G401 (cell line): ENCODE measurements at regions not wholly inside any gene's neighbourhood (a gene's known extent, or its start where the extent isn't known, plus 50 kb on each side); places are given as distances from the start of the nearest gene placed in this dataset.
"Not testable (repeated sequence)": the region's sequence is repeated elsewhere in the genome, so short reads cannot be mapped to it uniquely, and the experiment has no call there.

Source experiments
- DNase-seq: peaks from one replicate; pipeline ENCODE4 v3.0.0-alpha.2; 2015; ENCODE audit warnings: low spot score
- in situ Hi-C: cut with HindIII; loops from 2 replicates; pipeline ENCODE4 v1.10.0; 2016; ENCODE audit warnings: low sequenced_read_pairs, mixed read lengths

DNA sequence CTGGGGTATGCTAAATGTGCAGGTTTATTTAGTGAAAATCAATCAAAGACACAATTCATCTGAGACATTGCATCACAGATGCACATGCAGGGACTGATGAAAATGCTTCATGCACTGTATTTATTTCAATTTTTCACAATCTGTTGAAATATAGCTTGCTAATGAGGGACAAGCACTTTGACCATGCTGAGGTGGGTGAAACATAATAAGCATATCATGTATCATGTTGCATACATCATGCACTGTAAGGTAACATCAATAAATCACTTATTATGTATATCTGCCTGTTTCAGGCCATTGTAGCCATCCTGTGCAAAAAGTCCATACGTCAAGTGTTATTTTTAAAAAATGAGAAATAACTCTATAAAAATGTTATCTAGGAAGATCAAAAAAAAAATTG is 426.9 kb upstream of the PCDH15 start:
- no peak for DNase-seq
- in situ Hi-C loops: no loop called here

- no peak for DNase-seq
- in situ Hi-C loops: no loop called here
These were observed 423.2 kb upstream of the PCDH15 start for GRCh38 chr10:55224007-55224781.

DNA sequence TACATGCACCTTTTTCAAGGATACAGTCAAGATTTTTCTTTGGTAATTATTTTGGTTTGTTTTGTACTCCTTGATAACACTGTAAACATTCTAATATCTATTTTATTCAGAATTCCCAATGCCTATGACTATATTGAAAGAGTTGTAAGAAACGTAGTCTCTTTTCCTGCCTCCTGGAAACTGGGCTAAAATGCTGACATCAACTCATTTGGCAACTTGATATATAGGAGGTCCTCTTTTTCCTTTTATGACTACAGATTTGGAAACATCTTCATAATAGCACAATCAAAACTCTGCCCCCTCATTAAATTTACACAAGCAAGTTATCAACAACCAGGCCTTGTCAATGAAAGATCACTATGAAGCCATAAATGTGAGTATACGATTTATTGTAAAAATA is 422.3 kb upstream of the PCDH15 start:
- DNase-seq: no peak

DNA sequence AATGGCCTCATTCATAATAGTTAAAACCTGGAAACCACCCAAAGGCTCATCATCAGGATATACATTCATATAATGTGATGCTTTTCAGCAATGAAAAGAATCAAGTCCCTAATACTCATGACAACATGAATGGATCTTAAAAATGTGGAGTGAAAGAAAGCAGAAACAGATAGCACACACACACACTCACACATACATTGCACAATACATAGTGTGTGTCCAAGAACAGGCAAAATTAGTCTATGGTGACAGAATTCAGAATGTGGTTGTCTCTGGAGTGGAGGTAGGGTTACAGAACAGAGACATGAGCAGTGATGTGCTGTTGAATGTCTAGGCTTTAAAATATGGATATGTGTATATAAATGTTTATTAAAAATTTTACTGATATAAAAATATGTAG is 419.9 kb upstream of the PCDH15 start:
- no peak for DNase-seq
- in situ Hi-C loops: no loop called here

More for the DNA sequence above, 422.3 kb upstream of the PCDH15 start:
- in situ Hi-C loops: no loop called here

- in situ Hi-C loops: no loop called here
- no peak for DNase-seq
These were observed 414.7 kb upstream of the PCDH15 start for GRCh38 chr10:55215699-55216098.

DNA sequence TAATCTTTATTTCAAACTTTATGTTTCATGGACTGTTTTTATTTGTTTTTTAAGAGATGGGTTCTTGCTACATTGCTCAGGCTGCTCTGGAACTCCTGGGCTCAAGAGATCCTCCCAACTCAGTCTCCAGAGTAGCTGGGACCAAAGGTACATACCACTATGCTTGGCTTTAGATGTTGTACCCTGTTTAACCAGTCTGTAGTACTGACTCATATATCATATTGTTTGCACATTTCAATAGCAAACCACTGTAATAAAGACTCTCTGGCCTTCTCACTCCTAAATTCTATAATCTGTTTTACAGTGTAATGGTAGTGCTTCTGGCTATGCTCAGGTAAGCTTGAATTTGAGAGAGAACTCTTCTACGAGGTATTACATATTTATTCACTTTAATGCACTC is 413.6 kb upstream of the PCDH15 start:
- in situ Hi-C loops: no loop called here
- DNase-seq: no peak

DNA sequence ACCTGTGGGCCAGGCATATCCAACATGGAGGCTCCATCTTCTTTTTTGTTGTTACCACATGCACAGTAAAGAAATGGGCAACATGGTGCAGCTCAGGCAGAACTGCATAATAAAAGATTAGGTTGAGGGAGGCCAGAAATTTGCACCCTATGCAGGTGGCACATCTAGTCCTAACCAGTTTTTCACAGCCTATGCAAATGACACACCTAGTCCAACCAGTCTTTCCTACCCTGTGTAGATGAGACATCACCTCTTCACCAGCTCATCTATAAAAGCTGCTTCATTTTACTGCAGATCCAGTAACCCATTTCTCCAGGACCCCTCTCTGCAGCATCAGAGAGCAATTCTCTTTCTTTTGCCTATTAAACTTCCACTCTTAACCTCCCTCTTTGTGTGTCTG is 411.0 kb upstream of the PCDH15 start:
- DNase-seq: no peak
- in situ Hi-C loops: no loop called here

DNA sequence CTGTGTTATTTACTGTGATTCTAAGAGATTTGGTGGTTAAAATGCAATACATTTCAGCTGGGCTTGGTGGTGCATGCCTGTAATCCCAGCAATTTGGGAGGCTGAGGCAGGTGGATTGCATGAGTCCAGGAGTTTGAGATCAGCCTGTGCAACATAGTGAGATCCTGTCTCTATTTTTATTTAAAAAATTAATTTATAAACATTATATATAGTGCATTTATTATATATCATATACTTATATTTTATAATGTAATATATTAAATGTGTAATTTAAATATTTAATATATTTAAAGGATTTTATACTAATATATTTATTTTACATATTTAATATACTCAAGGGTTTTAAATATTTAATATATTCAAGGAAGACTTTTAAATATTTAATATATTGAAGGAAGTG is 402.8 kb upstream of the PCDH15 start:
- in situ Hi-C loops: no loop called here
- no peak for DNase-seq

DNA sequence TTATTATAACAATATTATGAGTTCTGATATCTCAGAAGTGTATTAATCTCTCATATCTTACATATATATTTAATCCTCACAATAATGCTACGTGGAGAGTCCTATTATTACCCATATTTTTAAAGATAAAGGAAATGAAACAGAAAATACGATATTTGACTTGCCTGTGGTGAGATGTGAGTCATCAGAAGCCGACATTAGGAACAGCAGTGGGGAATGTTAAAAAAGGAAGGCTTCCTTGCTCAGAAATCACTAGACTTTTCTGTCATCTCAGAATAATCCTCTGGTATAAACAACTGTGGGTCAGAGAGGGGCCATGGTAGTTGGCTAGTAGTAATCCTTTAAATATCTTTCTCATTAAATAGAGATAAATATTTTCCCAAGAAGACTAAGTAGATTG is 402.3 kb upstream of the PCDH15 start:
- in situ Hi-C loops: no loop called here

GRCh38 chr10:55200020-55200419 is 399.0 kb upstream of the PCDH15 start:
- in situ Hi-C loops: no loop called here
- DNase-seq: no peak

More for the DNA sequence above, 402.3 kb upstream of the PCDH15 start:
- no peak for DNase-seq

DNA sequence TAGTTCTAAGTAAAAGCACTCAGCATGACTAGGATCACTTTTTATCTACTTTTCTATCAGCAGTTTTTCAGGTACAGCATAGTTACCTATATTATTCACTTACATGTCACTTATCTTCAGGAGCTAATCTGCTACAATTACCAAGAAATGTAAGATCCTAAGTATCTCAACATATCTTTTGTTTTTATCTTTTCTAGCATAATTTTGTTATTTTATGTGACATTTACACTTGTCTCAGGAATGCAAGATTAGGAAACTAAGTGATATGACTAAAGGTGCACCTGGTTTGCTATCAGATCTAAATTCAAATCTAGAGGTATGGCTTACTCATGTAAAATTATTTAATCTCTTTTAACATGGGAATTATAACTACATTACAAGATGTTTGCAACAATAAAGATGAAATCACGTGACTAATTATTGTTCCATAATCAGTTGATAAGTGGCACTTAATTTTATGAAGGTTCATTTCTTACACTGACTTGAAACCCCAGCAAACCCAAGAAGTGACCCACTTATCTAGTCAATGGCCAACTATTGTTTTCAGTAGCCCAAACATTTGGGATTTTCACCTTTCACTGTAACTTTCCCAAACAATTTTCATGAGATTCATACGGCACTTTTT is 390.3 kb upstream of the PCDH15 start:
- in situ Hi-C loops: no loop called here
- no peak for DNase-seq

DNA sequence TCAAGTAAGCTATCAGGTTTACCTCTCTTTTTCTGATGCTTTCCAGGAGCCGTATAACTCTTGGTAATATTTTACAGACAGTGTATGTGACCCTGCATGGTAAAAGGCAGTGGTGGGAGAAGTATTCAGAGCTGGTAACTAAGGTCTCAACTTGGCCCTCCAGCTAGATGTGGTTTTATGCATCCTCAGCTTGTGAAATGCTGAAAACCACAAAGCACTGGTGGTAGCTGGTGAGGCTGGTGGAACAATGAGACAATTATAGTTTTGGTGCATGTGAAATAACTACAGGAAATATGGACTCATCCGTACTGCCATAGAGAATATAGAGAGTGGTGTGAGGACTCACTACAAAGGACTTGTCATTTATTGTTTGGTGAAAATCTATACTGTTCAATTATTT is 383.0 kb upstream of the PCDH15 start:
- in situ Hi-C loops: no loop called here
- DNase-seq: no peak

DNA sequence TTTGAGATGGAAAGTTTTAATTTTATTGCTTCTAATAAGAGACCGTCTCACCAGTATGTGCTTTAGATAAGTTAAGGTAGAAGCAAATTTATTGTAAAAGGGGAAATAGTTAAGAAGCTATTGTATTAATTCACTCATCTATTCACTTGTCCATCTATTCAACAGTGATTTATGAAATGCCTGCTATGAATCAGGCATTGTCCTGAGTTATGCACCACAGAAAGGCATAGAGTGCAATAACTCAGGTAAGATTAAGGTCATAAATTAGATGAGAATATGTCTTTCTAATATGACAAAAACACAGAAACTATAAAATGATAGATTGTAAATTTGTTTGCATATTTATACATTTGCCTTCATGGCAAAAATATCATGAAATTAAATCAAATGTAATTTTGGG is 379.3 kb upstream of the PCDH15 start:
- DNase-seq: no peak
- in situ Hi-C loops: no loop called here

- in situ Hi-C loops: no loop called here
- no peak for DNase-seq
These were observed 373.4 kb upstream of the PCDH15 start for GRCh38 chr10:55174419-55174818.

GRCh38 chr10:55169493-55169892 is 368.5 kb upstream of the PCDH15 start:
- no peak for DNase-seq
- in situ Hi-C loops: no loop called here

DNA sequence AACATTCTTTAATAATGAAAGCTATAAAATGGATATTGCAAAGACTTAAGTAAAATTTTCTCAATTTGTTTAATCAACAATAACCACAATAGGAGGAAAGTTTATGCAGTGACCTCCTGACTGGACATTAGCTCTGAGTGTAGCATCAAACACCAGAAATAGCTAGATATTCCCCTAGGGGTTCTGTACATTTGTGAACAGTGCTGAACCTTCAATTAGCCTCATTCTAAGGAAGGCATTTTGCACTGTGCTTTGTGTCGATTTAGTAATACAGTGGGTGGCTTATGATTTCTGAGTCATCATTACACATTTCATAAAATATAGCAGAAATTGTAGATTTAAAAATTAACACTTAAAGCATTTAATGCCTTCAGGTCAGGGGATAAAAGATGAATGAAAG is 367.3 kb upstream of the PCDH15 start:
- in situ Hi-C loops: no loop called here
- no peak for DNase-seq

DNA sequence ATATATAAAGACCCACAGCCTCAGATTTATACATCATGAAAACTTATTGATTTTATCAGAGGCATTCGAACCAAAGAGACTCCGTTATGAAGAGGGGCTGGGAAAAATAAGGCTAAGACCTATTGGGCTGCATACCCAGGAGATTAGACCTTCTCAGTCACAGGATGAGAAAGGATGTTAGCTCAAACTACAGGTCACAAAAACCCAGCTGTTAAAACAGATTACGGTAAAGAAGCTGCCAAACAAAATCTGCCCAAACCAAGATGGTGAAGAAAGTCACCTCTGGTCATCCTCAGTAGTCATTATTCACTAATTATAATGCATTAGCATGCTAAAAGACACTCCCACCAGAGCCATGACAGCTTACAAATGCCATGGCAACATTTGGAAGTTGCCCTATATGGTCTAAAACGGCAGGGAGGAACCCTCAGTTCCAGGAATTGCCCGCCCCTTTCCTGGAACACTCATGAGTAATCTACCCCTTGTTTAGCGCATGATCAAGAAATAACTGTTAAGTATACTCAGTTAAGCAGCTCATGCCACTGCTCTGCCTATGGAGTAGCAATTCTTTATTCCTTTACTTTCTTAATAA is 362.5 kb upstream of the PCDH15 start:
- in situ Hi-C loops: no loop called here
- DNase-seq: no peak

DNA sequence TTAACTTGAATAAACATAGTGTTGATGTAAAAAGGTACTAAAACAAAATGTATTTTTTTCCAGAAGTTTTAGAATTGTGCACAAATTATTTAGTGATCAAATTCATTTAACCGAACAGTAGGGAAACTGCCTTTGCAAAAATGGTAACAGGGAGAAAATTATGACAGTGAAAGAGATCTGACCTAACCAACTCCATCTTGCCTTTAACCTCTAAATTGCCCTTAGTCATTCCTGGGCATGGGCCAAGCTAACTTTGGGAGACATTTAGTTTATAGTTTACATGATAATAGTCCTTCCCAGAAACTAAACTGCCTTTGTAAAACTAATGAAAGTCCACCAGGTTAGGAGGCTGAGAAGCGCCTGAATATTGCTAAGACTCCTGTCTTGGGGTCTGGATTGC is 361.3 kb upstream of the PCDH15 start:
- DNase-seq, in situ Hi-C loops: not testable (repeated sequence)

DNA sequence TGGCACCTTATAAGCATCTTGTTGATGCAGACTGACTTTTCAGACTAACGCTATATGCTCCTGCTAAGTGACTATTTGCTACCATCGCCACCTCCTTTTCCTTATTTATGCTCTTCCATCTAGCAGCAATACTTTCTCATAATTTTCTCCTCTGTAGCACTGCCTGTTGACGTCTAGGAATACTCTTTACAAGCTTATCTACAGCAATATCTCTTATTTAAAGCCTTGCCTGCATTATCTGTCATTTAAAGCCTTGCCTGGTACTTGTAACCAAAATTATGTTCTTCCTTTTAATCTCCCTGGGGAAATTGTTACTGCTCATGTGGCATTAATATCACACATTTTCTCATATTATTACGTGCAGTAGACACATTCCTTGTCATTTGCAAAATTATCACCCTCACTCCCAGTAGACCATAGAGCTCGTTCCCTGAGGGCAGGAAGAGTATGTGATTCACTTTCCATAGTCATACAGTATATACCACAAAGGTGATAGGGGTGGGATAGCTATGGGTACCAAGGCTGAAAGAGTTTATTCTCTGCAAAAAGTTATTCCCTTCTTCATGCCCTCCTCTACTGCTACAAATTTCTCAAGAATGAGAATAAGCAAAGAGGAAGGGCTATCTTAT is 359.7 kb upstream of the PCDH15 start:
- no peak for DNase-seq
- in situ Hi-C loops: no loop called here

GRCh38 chr10:55158633-55159032 is 357.6 kb upstream of the PCDH15 start:
- in situ Hi-C loops: no loop called here
- no peak for DNase-seq
